ENCODE measurements at regions not wholly inside any gene's neighbourhood (a gene's known extent, or its start where the extent isn't known, plus 50 kb on each side); places are given as distances from the start of the nearest gene placed in this dataset.

DNA sequence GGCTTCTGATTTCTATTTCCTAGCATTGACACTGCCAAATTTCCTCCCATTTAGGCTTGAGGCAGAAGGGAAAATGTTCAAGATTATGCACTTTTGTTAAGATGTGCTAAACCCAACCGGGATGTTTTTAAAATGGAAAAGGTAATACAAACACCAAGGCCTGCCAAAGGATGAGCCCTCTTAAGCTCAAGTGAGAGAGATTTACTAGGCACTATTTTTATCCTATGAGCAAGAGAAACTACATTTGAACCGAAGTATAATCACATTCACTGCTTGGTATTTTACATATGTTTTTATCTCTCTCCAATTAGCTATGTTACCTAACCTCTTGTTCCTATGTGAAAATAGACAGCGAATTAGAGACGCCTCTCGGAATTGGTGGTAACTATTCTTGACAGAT lies 295.8 kb downstream of the GABRB3 start:
- DNase-seq = no peak

DNA sequence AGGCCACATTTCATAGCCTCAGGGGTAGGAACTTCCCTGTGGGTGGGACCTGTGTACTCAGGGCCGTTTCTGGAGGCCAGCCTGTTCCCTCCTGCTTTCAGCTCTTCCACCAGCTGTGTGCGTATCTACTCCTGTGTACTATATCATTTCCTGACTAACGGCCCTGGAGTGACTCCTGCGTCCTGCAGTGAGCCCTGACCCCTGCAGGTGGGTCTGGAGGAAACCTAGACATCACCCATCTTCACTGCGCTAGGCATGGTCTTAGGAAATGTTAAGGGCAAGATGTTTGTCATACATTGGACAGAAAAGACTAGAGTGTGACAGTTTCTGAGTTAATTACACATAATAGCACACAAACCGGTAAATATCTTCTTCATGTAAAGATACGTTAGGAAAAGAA lies 297.3 kb downstream of the GABRB3 start:
- no peak for DNase-seq

DNA sequence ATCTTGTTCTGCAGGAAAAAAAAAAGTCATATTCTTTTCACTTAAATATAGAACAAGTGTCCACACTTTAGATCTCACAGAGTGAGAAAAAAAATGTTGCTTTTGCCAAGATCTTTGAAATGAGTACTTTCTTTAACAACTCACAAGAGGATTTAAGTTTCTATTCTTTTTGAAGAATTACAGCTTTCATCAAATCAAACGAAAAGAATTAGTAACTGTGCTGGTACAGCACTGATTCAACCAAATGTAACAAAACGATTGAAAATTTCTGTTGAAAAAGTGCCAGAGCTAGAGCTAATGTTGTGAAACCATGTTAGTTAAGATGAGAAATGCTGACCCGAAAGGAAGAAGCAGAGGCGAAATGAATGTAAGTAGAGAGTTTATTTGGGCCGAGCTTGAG lies 300.2 kb downstream of the GABRB3 start:
- no peak for DNase-seq

DNA sequence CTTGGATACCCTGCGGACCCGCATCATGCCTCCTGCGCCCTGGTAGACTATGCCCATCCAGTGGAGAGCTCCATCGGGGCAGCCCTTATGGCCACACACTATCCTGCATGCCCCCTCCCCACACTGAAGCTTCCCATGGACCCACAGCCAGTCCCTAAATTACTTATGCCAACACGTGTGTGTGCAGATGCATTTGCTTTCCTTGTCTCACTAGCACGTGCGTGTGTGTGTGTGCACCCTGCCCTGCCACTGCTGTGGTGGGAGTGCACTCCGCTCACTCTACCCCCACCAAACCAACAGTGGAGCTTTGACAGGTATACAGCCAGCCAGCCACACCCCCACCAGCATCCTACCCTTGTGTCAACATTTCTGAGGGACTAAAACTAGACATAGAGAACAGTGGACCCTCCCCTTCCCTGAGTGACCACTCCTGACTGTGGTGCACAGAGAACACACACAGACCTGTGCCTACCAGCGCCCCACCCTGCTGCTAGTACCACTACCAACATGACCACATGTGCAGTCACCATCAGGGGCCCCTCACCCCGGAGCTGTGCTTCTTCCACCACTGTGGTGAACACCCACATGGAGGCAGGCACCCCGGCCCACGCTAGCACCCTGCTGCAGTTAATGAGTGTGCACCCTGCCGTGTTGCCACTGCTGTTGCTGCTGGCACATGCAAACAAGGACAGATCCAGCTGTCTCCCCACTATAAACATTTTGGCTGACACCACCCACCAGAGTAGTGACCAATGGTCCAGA lies 310.8 kb downstream of the GABRB3 start:
- DNase-seq = no peak

DNA sequence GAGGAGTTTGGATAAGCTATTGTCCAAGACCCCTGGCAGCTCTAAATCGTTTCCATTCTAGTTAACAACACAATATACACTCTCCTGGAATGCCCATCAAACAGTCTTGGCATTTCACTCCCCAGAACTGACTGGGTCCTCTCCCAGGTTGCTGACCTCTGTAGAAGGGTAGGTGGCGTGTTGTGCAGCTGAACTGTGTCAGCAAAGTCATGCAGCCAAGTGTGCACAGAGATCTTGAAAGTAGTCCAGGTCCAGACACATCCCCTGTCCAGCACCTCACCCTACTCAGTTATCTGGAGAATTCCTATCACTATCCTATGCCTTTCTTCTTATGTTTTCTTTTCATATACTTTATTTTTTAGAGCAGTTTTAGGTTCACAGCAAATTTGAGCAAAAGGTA lies 312.7 kb downstream of the GABRB3 start:
- no peak for DNase-seq

DNA sequence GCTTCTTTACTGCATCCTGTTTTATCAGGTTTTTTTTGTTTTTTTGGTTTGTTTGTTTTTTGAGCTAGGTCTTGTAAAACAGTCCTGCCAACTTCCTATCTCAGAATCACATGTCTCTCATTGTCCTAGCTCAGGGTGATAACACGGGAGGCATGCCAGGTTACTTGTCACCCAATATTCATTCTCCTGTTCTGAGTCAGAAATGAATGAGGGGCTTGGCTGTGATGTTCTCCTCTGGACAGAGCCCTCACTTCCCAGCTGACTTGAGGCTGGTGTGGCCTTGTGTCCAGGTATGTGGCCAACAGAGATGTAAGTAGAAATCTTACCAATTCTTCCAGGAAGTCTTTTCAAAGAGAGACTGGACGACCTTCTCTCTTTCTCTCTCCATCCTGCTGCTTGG lies 317.0 kb downstream of the GABRB3 start:
- DNase-seq = no peak

DNA sequence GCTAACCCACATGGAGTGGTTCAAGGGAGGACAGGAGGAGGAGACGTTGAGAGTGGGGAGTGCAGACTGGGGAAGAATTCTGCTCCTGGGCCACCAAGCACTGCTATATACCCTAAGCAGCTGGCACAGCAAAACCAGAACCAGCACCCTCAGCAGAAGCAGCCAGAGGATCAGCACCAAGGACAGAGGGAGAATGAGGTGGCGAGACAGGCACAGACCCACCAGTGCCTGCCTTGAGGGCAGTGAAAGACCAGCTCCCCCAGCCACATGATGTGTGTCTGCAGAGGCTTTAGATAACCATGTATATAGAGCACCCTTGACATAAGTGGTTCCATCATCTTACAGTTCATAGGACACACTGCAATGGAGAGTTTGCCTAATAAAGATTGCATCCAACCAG lies 319.0 kb downstream of the GABRB3 start:
- no peak for DNase-seq

DNA sequence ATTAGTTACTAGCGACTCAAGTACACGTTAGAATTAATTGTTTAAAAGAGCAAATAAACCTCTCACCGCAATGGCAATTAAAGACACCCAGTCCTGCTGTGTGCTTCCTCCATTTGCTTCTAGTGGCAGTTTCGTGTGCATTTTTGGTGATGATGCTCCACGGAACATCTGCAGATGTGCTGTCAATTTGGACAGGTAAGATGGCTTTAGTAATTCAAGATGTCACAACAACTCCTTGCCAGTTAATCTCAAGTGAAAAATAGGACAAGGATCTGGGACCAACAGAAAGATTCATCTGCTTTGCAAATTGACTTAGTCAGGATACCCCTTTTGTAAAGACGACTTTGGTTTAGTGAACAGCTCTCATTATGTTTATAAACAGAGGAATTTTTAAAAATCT lies 320.9 kb downstream of the GABRB3 start:
- DNase-seq = no peak

DNA sequence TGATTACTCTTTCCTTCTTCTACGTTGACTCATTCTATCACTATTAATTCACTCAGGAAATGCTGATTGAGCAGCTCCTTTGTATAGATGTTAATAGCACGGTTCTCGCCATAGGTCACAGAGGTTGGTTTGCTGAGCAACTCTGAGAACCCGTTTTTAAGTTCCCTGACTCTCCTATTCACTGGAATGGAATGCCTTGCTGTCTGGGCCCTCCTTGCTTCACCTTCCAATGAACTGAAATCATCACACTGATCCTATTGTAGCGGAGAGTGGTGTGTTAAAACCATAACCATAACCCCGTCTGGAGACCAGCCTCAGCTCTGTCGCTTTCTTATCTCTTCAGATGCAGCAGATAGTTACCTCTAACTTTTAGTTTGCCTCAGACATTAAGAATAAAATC lies 323.6 kb downstream of the GABRB3 start:
- DNase-seq = peak; percentile 1

DNA sequence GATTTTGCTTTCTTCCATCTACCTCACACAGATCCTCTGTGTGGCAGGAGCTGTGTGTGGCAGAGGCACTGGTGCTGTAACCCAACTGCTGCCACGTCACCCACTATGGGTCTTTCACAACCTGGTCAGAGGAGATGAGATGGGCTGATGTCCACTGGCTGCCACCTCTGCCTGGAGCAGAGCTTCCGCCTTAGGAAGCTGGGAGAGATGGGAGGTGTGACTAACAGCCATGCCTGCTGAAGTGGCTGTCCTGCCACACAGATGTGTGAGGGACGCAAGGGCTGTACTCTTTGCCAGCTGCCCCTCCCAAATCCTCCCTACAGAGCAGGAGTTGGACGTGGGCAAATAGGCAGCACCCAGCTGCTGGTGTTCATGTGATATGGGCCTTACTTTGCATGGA lies 329.5 kb downstream of the GABRB3 start:
- no peak for DNase-seq

DNA sequence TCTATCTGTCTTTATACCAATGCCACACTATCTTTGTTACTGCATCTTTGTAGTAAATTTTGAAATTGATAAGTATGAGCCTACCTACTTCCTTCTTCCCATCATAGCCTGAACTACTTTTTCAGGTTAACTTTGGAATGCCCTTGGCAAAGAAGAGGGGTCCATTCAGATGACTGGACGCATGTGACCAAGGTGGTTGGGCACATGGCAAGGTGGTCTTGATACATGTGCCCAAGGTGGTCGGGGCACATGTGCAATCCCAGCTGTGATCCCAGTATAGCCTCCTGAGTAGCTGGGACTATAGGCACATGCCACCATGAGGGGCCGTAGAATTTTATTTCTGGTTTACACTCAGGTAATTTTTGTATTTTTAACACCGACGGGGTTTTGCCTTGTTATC lies 330.2 kb downstream of the GABRB3 start:
- DNase-seq = no peak

DNA sequence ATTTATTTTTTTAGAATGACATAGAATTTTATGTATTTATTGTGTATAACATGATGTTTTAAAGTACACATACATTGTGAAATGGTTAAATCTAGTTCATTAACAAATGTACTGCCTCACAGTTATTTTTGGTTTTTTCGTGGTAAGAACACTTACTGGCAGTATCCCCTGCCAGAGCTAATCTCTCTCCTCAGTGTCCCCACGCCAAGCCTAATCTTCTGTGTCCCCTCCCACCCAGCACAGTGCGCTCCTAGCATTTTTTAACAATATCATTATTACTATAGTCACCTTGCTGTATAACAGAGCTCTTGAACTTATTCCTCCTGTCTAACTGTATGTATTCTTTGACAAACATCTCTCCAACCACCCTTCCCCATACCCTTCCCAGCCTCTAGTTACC lies 333.2 kb downstream of the GABRB3 start:
- no peak for DNase-seq

DNA sequence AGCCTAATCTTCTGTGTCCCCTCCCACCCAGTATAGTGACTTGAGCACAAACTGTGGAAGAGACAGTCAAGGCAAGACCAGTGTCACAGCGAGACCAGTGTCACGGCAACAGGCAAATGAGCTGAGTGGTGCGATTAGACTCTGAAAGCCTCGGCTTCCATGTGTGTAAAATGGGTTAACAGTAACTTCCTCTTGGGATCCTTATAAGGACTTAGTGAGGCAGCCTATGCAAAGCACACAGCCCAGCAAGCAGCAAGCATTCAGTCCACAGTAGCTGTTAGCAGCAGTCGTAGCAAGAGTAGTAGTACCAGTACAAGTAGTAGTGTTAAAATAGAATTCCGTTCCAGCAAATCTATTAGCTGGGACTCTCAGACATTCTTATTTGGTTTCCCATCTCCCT lies 334.1 kb downstream of the GABRB3 start:
- no peak for DNase-seq

DNA sequence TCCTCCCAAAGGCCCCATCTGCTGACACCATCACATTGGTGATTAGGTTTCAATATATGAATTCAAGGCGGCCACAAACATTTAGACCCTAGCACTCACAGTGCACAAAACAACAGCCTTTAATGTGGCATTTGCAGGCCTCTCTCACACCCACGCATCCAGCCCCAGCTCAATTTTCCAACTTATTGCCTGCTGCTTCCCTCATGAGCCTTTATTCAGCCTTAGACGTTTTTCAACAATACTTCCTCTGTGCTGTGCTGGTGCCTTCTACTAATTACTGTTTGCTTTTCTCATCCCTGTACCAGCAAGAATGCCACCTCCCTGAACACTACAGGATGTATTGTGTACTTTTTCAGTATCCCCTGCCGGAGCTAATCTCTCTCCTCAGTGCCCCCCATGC lies 334.6 kb downstream of the GABRB3 start:
- no peak for DNase-seq

DNA sequence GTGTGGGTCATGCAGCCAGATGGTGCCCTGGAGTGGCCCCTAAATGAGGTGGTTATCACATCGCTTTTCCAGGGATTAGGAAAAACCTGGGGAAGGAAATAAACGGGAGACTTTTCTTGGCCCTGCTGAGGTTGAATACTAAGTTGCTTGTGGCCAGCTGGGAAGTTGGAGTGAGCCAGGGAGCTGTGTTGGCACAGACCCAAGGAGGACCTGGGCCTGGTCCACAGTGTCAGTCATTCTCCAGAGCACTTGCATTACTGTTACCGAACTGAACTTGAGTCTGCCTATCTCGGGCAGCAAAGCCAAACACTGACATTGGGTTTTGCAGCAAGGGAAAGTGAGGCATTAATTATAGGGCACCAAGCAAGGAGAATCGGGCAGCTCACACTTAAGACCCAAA lies 339.0 kb downstream of the GABRB3 start:
- DNase-seq = no peak

DNA sequence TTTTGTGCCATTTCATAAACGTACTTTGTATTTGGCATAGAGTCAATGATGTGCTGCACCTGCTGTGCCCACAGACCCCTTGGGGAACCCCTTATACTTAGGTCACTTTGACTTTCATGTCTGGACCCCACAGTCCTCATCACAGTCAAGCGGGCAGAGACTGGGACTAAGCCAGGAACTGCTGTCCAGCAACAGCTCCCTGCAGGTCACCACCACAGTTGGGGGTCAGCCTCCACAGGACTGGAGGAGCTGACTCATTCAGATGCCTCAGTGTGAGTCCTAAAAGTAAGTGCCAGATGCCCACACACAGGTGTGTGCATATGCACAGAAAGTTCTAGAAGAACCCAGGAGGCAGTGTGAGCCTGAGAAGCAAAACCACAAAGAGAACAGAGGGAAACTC lies 339.8 kb downstream of the GABRB3 start:
- no peak for DNase-seq

DNA sequence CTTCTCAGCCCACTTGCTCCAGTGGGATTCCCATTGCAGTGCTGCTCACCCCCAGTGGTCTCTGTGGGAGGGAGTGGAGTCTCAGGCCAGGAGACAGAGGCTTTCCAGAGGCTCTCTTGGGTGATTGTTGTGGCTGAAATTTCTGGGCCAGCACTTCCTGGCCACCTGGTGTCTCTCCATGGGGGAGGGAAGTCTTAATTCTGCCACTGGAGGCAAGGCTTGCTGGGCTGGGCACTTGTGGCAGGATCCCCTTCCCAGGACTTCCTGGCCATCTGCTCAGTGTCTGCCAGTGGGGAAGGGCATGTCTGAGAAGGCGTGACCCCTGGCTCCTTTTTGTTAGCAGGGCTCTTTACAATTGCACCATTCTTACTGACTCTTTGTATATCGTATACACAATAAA lies 351.8 kb downstream of the GABRB3 start:
- DNase-seq = no peak

DNA sequence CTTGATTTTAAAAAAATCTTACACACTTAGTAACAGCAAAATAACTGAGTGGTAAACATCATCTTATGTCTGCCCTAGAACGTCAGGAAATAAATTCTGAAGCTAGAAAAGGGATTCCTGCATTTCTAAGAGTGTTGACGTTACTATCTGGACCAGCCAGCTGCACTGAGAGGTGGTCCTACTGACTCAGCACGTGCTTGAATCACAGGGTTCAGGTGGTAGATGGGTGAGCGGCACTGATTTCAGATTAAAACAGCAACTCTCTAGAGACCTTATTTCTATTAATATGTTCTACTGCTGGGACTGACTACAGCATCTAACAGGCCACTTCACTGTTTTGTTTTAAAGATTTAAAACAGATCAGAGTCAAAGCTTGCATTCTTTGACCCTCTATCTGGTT lies 377.2 kb downstream of the GABRB3 start:
- DNase-seq = no peak

DNA sequence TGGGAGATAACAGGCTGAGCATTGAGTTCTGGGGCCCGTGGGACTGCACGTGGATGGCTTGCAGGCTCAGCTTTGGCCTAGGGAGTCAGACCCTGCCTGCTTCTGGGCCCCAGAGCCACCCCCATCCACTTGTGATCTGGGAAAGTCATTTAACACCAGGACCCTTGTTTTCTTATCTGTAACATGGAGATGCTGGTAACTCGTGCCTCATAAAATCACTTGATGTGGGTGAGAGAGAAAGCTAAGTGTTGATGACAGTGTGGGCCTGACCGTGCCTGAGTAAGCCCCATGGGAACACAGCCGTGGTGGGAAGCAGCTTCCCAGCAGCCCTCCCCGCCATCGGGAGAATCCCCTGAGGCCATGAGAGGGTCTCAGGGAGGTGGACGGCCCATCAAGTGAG lies 378.1 kb downstream of the GABRB3 start:
- no peak for DNase-seq

DNA sequence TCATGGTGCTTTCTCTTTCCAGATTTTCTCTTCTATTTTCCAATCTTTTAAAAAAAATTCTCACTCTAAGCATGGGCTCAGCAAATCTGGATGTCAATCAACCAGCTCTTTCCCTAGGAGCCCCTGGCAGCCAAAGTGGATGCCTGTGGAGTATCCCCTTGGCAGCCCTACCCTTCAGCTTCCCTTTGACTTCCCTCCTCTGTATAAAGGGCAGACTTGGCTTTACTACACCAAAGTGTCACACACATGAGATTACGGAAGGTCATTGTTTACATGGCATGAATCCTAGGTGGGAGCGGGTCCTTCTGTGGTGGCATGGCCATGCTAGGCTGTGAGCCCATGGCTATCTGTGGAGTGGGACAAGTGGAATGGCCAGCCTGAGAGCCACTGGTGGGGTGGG lies 379.9 kb downstream of the GABRB3 start:
- DNase-seq = no peak

DNA sequence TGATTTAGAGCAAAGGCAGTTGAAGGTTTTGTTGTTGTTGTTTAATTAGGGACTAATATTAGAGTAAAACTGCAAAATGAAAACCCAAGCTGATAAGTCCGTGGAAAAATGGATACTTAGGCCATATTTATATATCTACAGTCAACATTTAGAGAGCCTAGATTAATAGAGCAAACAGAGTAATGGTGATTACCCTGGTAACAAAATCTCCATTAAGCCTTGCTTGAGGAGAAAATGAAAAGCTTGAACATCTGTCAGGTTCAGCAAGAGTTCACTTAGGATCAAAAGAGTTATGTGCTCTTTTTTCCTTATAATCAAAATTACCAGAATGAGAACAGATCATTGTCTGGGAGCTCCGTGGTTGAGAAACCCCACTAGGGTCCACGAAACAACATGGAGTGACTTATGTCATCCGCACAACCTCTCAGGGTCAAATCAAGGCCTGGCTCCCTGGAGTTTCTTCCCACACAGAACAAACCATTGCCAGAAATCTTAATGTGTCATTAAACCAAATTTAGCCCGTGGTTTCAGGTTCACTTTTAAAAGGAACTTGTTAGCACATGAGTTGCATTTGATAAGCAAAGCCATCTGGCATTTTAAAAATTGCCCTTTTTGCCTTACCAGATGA lies 381.2 kb downstream of the GABRB3 start:
- DNase-seq = no peak

DNA sequence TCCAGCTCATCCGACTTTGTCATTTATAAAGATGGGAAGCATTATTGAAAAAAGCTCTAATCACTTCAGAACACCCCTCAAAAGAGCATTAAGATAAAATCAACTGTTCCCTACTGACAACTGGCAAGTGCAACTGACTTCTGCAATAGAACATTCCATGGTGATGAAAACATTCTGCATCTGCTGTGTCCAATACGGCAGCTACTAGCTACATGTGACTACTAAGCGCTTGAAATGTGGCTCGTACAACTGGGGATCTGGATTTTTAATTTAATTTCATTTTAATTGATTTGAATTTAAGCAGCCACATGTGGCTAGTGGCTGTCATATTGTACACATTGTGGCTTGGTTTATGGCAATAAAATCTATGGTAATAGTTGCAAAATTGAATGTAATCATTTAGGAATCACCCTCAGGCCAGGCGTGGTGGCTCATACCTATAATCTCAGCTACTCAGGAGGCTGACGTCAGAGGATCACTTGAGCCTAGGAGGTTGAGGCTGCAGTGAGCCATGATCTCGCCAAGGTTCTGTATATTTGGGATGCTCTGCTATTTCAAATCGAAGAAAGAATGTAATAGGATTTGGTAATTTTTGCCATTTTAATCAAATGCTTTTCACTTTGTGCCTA lies 390.3 kb downstream of the GABRB3 start:
- DNase-seq = no peak

DNA sequence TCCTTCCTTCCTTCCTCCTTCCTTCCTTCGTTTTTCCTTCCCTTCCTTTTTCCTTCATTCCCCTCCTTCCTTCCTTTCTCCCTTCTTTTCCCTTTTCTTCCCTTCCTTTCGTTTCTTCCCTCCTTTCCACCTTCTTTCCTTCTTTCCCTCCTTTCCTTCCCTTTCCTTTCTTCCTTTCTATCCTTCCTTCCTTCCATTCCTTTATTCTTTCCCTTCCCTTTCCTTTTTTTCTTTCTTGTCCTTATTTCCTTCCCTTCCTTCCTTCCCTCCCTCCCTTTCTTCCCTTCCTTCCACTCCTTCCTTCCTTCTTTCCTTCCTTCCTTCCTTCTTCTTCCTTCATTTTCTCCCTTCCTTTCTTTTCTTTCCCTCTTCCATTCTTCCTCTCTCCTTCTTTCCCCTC lies 394.6 kb downstream of the GABRB3 start:
- no peak for DNase-seq

DNA sequence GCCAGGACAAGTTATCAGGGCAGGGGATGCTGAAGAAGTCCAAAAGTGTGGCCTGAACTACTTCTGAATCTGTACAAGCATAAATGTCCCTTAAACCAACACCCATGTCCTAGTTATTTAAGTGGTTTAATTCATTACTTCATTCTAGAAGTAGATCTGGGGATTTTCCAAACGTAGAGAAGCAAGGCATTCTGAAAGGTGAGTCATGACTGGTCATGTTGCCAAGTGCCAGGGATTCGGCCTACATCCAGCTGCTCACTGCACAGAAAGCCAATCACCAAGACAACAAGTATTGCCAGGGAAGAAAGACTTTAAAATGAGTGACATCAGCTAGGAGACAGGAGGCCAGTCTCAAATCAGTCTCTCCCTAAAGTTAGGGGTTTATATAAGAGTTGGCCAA lies 396.6 kb downstream of the GABRB3 start:
- DNase-seq = no peak

Data from fibroblast of skin of scalp (primary cell).